Astrocyte of the cerebellum (primary cell): ENCODE measurements at regions not wholly inside any gene's neighbourhood (a gene's known extent, or its start where the extent isn't known, plus 50 kb on each side); places are given as distances from the start of the nearest gene placed in this dataset.
A peak's percentile ranks its signal among the peaks of the same experiment; 100 is the strongest.

ENCODE experiments used
- DNase-seq: peaks from one replicate; pipeline ENCODE4 v3.0.0-alpha.2; 2011; ENCODE audit warnings: low read depth
- H3K4me3 ChIP-seq: 2 replicates; pipeline ENCODE4 v1.5.1; 2011; ENCODE audit warnings: mild to moderate bottlenecking, low read depth, low read length, moderate library complexity
- in situ Hi-C: cut with HindIII; loops from 2 replicates; pipeline ENCODE4 v1.10.0; 2017; ENCODE audit warnings: low sequenced_read_pairs
- TF ChIP-seq, protein P1 (sequence below): IDR thresholded peaks from 2 replicates; pipeline ENCODE4 v1.5.1; 2012; ENCODE audit warnings: low read length, low read depth, moderate library complexity, mild to moderate bottlenecking; ENCODE audit errors: missing control alignments

DNA sequence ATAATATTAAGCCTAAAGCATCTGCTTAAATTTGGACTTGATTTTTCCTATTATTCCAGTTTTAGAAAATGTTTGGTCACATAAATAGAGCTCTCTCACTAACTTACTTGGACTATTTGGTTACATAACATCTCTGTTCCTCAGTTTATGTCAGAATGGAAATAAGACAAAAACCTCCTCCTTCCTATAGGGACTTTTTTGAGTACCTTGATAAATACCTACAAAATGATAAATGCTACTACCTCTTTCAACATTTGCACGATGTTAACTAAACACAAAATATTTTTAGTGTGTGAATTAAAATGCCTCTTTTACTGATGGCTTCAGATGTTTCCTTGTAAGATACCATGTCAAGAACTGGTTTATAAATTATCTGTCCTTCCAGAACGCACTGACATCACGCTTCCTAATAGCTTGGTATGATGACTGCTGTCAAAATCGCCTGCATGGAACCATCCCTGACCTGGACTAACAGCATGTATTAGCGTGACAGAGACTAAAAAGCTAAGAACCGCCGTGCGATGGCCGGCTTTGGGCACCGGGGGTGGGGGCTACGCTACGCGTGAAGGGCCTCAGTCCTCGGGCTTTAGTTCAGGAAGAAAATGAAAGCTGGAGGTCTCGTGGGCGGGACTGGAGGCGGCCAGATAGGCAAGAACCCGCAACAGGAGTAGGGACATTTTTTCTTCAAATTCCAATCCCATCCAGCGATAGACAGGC lies 133.2 kb upstream of the BARHL2 start:
- TF ChIP-seq, protein P1, sequence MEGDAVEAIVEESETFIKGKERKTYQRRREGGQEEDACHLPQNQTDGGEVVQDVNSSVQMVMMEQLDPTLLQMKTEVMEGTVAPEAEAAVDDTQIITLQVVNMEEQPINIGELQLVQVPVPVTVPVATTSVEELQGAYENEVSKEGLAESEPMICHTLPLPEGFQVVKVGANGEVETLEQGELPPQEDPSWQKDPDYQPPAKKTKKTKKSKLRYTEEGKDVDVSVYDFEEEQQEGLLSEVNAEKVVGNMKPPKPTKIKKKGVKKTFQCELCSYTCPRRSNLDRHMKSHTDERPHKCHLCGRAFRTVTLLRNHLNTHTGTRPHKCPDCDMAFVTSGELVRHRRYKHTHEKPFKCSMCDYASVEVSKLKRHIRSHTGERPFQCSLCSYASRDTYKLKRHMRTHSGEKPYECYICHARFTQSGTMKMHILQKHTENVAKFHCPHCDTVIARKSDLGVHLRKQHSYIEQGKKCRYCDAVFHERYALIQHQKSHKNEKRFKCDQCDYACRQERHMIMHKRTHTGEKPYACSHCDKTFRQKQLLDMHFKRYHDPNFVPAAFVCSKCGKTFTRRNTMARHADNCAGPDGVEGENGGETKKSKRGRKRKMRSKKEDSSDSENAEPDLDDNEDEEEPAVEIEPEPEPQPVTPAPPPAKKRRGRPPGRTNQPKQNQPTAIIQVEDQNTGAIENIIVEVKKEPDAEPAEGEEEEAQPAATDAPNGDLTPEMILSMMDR, result no peak
- in situ Hi-C loops, result no loop called here
- peak overlapping the region; percentile 69 for H3K4me3 ChIP-seq
- DNase-seq, result no peak

DNA sequence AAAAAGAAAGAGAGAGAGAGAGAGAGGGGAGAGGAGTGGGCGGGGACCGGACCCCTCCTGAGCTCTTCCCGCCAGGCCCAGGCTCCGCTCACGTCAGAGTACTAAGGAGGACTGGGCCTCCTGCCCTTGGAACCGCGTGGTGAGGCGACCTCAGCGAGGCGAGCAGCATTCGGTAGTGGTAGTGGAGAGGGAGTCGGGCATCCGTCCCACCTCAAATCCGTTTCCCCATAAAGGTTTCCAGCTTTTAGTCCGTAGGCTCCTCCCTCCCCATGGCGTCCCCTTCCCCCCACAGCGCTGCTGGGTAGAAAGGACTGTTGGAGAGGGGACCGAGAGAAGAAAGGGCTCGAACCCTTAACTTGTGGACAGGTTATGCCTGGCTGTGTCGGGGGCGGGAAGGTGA lies 124.4 kb upstream of the BARHL2 start:
- H3K4me3 ChIP-seq, result no peak overlapping the region
- TF ChIP-seq, protein P1, result no peak
- DNase-seq, result no peak
- in situ Hi-C loops, result no loop called here

DNA sequence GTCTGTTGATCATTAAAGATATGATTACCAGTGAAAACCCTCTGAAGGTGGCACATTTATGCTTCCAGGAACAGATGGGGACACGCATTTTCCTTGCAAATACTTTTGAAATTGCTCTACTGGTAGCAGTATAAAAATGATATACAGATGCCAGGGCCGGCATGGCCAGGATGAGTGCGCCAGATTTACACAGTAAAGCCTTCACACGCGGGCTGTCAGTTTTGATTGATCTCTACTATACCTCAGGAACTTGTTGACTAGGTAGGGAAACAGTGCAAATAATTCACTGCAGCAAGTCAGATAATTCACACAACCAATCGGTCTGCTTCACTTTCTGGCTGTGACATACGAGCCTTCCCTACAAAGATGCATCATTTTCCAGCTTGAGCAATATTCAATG lies 123.2 kb upstream of the BARHL2 start:
- in situ Hi-C loops, result no loop called here
- no peak for DNase-seq
- no peak overlapping the region for H3K4me3 ChIP-seq
- TF ChIP-seq, protein P1, result no peak

DNA sequence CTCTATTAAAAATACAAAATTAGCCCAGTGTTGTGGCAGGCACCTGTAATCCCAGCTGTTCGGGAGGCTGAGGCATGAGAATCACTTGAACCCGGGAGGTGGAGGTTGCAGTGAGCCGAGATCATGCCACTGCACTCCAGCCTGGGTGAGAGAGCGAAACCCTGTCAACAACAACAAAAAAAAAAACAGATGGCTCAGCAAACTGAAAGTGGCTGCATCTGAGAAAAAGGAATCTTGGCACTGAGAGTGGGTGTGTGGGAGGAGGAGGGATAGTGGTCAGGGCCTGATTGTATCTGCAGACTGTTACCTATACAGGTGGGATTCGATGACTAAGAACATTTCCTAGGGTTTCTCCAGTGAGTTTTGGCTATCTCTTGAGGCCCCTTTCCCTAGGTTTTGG lies 122.2 kb upstream of the BARHL2 start:
- in situ Hi-C loops, result no loop called here
- DNase-seq, result no peak

DNA sequence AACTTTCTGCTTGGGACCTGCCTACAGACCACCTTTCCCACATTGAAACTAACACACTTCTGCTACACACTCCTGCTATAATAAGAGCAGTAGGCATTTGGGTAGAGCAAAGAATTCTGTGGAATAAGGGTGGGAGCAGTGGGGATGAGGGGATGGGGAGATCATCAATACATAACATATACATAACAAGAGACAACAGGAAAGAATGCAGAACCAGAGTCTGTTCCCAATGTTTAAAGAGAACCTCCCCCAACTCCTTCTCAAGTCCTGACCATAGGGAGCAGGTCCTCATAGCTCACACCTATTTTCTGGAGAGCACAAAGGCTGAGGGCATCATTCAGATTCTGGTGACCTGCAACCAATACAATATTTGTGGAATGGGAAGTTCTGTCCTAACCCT lies 121.6 kb upstream of the BARHL2 start:
- no peak overlapping the region for H3K4me3 ChIP-seq
- in situ Hi-C loops, result no loop called here
- DNase-seq, result no peak
- TF ChIP-seq, protein P1, result no peak

More for the DNA sequence above, 122.2 kb upstream of the BARHL2 start:
- TF ChIP-seq, protein P1, result no peak
- H3K4me3 ChIP-seq, result no peak overlapping the region

DNA sequence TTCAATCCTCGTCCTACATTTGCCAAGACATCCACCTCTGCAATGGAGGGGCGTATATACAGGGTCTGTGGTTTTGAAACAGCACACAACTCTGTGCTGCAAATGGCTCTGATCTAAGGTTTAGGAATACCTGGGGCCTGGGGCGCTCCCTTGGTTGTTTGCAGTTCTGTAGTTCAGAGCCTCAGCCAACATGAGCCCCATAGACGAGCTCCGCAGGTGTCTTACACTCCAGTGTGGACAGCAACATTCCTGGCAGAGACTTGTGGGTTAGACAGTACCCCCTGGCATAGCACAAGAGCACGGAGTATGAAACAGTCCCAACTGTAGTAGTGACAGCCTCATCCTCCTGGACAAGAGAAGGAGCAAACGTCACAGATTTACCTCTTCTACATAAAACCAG lies 120.3 kb upstream of the BARHL2 start:
- TF ChIP-seq, protein P1, result no peak
- H3K4me3 ChIP-seq, result no peak overlapping the region
- no peak for DNase-seq
- in situ Hi-C loops, result no loop called here
